Uterus (tissue), 3 donors: ENCODE measurements at regions not wholly inside any gene's neighbourhood (a gene's known extent, or its start where the extent isn't known, plus 50 kb on each side); places are given as distances from the start of the nearest gene placed in this dataset.

ENCODE experiments used
- DNase-seq, 2 donors: peaks; one replicate each; pipeline ENCODE4 v3.0.0-alpha.2; 2019 to 2020
- H3K27ac ChIP-seq, 2 donors: fragments of 200-600 bp; sonication (generic); 1 replicate in 1 of 2; 2 replicates in 1 of 2; pipeline ENCODE4 v1.5.1; 2016 to 2018
- H3K27me3 ChIP-seq, 2 donors: fragments of 200-600 bp; sonication (generic); one replicate each; pipeline ENCODE4 v1.5.1; 2018 to 2019; ENCODE audit warnings: control low read depth in 1 of 2
- H3K36me3 ChIP-seq, 2 donors: fragments of 200-600 bp; sonication (generic); one replicate each; pipeline ENCODE4 v1.5.1; 2019; ENCODE audit warnings: control low read depth in 1 of 2
- H3K4me1 ChIP-seq, 2 donors: fragments of 200-600 bp; sonication (generic); one replicate each; pipeline ENCODE4 v1.5.1; 2018 to 2019; ENCODE audit warnings: control low read depth in 1 of 2
- H3K4me3 ChIP-seq, 2 donors: fragments of 200-600 bp; sonication (generic); 1 replicate in 1 of 2; 2 replicates in 1 of 2; pipeline ENCODE4 v1.5.1; 2018 to 2019; ENCODE audit warnings: mild to moderate bottlenecking in 1 of 2
- H3K9me3 ChIP-seq, 2 donors: fragments of 200-600 bp; sonication (generic); one replicate each; pipeline ENCODE4 v1.5.1; 2019; ENCODE audit warnings: control low read depth in 1 of 2
- CTCF ChIP-seq, 4 experiments: fragments of 200-600 bp in 2 of 4; fragments of 450-650 bp in 2 of 4; sonication (generic) in 2 of 4; IDR thresholded peaks; one replicate each; pipeline ENCODE4 v1.5.1; 2016 to 2019; ENCODE audit warnings: antibody characterized with exemption in 4 of 4, mild to moderate bottlenecking in 2 of 4, moderate library complexity in 1 of 4
- POLR2A ChIP-seq, 2 donors: fragments of 450-650 bp; IDR thresholded peaks; one replicate each; pipeline ENCODE4 v1.6.1; 2016; ENCODE audit warnings: antibody characterized with exemption in 2 of 2, mild to moderate bottlenecking in 1 of 2, moderate library complexity in 1 of 2
- intact Hi-C: fragments of 100-400 bp; cut with DNase I; formaldehyde crosslinking; loops from one replicate; pipeline ENCODE4 v1.15.1; 2023; ENCODE audit warnings: low total_unique reads
- donor health status: DM: yes; HTN: yes; CAD: no.

- H3K36me3 ChIP-seq, result no peaks in the 10 kb centered on the region
- no peak overlapping the region for H3K27ac ChIP-seq
- no peak for DNase-seq
- no peaks in the 10 kb centered on the region for H3K9me3 ChIP-seq
- H3K4me1 ChIP-seq, result no peaks in the 10 kb centered on the region
- TF ChIP-seq CTCF (IDR thresholded peaks at IDR 0.05) (no peak), POLR2A (IDR thresholded peaks at IDR 0.05) (no peak)
- intact Hi-C loops, result no loop called here
- H3K27me3 ChIP-seq, result no peaks in the 10 kb centered on the region
- no peak overlapping the region for H3K4me3 ChIP-seq
Measured at GRCh38 chr5:89560696-89561095, 677.7 kb upstream of the MEF2C start.

GRCh38 chr5:89556215-89556913 is 673.4 kb upstream of the MEF2C start:
- TF ChIP-seq POLR2A (IDR thresholded peaks at IDR 0.05) (no peak), CTCF (IDR thresholded peaks at IDR 0.05) (no peak)
- DNase-seq, result no peak
- H3K9me3 ChIP-seq, result no peaks in the 10 kb centered on the region
- no peaks in the 10 kb centered on the region for H3K27me3 ChIP-seq
- no peak overlapping the region for H3K4me3 ChIP-seq
- intact Hi-C loops, result no loop called here
- H3K4me1 ChIP-seq, result no peaks in the 10 kb centered on the region
- no peaks in the 10 kb centered on the region for H3K36me3 ChIP-seq
- H3K27ac ChIP-seq, result no peak overlapping the region

- Histone ChIP-seq H3K27ac (no peak overlapping the region), H3K9me3 (no peaks in the 10 kb centered on the region), H3K27me3 (no peaks in the 10 kb centered on the region), H3K36me3 (no peaks in the 10 kb centered on the region), H3K4me1 (no peaks in the 10 kb centered on the region), H3K4me3 (no peak overlapping the region)
- no peak for DNase-seq
- intact Hi-C loops, result no loop called here
- TF ChIP-seq POLR2A (IDR thresholded peaks at IDR 0.05) (no peak), CTCF (IDR thresholded peaks at IDR 0.05) (no peak)
Measured at GRCh38 chr5:89546657-89547056, 663.7 kb upstream of the MEF2C start.

- no peak for TF ChIP-seq CTCF (IDR thresholded peaks at IDR 0.05)
- no peak for TF ChIP-seq POLR2A (IDR thresholded peaks at IDR 0.05)
- H3K27ac ChIP-seq, result no peak overlapping the region
- no peaks in the 10 kb centered on the region for H3K9me3 ChIP-seq
- H3K27me3 ChIP-seq, result no peaks in the 10 kb centered on the region
- intact Hi-C loops, result no loop called here
- DNase-seq, result no peak
- H3K4me3 ChIP-seq, result no peak overlapping the region
- no peaks in the 10 kb centered on the region for H3K36me3 ChIP-seq
- H3K4me1 ChIP-seq, result no peaks in the 10 kb centered on the region
Measured at GRCh38 chr5:89545626-89546025, 662.6 kb upstream of the MEF2C start.

- no peaks in the 10 kb centered on the region for H3K36me3 ChIP-seq
- no peak overlapping the region for H3K27ac ChIP-seq
- H3K9me3 ChIP-seq, result no peaks in the 10 kb centered on the region
- no peak for TF ChIP-seq CTCF (IDR thresholded peaks at IDR 0.05)
- TF ChIP-seq POLR2A (IDR thresholded peaks at IDR 0.05), result no peak
- no peaks in the 10 kb centered on the region for H3K4me1 ChIP-seq
- H3K4me3 ChIP-seq, result no peak overlapping the region
- H3K27me3 ChIP-seq, result no peaks in the 10 kb centered on the region
- intact Hi-C loops, result no loop called here
- no peak for DNase-seq
Measured at GRCh38 chr5:89545076-89545475, 662.1 kb upstream of the MEF2C start.
